Right lung (tissue), 2 donors: ENCODE measurements at regions not wholly inside any gene's neighbourhood (a gene's known extent, or its start where the extent isn't known, plus 50 kb on each side); places are given as distances from the start of the nearest gene placed in this dataset.
"Not testable (repeated sequence)": the region's sequence is repeated elsewhere in the genome, so short reads cannot be mapped to it uniquely, and the experiment has no call there.

Experiments used
- DNase-seq, 2 donors: peaks; one replicate each; pipeline ENCODE4 v3.0.0-alpha.2; 2013

DNA sequence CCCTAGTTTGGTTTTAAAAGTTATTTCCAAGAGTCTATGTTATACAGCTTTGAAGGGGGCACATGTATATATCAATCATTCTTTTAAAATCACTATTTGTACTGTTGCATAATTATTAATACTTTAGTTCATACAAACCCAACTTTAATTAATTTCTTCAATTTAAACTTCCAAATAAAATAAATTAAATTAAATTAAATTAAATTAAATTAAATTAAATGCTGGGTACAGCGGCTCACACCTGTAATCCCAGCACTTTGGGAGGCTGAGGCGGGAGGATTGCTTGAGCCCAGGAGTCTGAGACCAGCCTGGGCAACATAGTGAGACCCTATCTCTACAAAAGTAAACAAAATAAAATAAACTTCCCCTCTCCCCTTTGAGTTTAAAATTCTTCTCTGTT is 98.9 kb upstream of the MYO10 start:
- not testable (repeated sequence) for DNase-seq

- no peak for DNase-seq
These were observed 101.7 kb upstream of the MYO10 start for GRCh38 chr5:17037751-17038150.

GRCh38 chr5:17039170-17039569 is 103.1 kb upstream of the MYO10 start:
- no peak for DNase-seq

DNA sequence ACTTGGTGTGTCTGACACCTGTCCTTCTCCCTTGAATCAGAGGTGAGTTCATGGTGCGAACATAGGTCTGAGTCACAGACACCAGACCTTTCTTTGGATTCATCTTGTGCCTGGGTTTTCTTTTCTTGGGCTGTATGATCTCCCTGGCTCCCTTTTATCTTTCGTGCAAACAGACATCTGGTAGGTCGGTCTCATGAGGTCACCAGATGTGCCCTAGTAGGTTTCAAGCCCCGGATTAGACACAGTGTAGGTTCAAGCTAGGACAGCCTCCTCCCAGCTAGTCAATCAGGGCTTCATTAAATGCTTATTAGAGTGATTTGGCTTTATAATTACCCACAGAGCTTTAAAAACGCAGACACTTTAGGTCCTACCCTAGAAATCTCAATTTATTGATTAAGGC is 106.0 kb upstream of the MYO10 start:
- no peak for DNase-seq

DNA sequence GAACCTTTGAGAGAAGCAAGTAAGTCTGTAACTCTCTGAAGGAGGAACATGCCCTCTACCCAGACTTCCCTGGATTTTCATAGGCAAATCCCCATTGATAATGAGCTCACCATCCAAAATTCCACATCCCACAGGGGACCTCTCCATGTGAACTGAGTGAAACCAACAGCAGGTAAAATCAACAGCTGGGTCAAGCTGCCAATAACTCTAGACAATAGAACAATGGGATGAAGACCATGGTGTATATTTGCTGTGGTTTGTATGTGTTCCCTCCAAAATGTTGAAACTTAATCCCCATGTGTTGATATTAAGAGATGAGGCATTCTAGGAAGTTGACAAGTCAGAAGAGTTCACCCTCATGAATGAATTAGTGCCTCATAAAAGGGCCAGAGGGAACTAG is 110.2 kb upstream of the MYO10 start:
- DNase-seq: no peak

DNA sequence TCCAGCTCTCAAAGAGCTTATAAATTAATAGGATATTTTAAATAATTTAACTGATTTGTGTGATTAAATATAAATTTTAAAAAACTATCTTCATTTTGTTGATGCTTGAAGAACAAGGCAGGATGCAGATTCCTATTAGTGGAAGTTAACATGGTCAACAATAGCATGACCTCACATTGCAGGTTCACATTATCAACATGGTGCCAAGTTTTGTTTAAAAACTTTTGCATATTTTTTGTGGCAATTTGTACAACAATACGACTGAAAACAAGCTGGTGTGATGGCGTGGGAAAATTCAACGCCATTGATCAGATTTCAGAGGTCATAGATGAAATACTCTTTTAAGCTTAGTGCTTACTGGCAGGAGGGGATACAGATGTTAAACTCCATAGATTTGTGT is 114.1 kb upstream of the MYO10 start:
- DNase-seq: no peak

DNA sequence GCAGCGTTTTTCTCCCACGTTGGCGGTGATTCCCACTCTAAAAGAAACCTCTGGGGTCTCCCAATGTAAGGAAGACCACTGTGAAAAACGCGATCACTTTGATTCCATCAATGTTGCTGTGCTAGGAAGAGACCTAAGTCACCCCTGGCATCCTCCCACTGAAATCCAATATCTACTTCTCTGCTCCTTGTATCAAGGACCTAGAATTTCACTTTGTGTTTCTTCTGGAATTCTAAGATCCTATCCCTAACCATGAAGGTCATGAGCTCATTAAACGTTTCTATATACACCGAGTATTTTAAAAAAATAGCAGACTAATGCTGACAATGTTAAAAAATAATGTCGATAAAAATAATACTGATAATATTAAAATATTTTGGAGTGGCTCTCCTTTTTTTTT is 118.8 kb upstream of the MYO10 start:
- DNase-seq: no peak

GRCh38 chr5:17056141-17056631 is 120.1 kb upstream of the MYO10 start:
- no peak for DNase-seq

- no peak for DNase-seq
These were observed 122.3 kb upstream of the MYO10 start for GRCh38 chr5:17058438-17058837.

DNA sequence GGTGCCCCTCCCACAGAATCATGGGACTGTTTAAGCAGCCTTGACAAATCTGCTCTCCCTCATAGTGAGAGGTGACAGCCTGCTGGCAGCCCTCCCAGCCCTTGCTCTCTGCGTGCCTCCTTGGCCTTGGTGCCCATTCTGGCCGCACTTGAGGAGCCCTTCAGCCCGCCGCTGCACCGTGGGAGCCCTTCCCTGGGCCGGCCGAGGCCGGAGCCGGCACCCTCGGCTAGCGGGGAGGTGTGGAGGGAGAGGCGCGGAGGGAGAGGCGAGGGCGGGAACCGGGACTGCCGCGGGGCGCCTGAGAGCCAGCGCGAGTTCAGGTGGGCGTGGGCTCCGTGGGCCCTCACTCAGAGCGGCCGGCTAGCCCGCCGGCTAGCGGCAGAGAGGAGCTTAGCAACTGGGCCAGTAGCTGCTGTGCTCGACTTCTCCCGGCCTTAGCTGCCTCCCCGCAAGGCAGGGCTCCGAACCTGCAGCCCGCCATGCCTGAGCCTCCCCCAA is 125.9 kb upstream of the MYO10 start:
- no peak for DNase-seq

DNA sequence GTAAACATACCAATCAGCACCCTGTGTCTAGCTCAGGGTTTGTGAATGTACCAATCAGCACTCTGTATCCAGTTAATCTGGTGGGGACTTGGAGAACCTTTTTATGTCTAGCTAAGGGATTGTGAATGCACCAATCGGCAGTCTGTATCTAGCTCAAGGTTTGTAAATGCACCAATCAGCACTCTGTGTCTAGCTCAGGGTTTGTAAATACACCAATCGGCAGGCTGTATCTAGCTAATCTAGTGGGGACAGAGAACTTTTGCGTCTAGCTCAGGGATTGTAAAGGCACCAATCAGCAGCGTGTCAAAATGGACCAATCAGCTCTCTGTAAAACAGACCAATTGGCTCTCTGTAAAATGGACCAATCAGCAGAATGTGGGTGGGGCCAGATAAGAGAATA is 126.7 kb upstream of the MYO10 start:
- DNase-seq: not testable (repeated sequence)

GRCh38 chr5:17064241-17064640 is 128.2 kb upstream of the MYO10 start:
- no peak for DNase-seq

DNA sequence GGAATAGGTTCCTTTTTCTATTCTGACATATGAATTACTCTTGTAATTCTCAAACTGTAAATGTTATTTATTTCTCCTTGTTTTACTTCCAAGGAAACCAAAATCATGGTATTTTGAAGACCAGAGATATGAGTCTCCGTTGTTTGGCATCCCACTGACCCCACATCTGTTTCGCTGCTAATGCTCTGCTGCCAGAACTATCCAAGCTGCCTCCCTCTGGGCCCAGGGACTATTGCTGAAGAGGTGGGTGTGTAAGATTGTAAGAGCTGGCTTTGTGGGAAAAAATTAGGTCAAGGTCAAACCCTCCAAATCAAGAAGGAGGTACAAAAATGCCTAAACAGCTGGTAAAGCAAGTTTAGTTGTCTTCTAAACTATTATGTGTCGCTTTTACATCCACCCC is 129.4 kb upstream of the MYO10 start:
- no peak for DNase-seq

- not testable (repeated sequence) for DNase-seq
These were observed 129.9 kb upstream of the MYO10 start for GRCh38 chr5:17066026-17066425.

GRCh38 chr5:17067657-17068392 is 131.7 kb upstream of the MYO10 start:
- DNase-seq: no peak

DNA sequence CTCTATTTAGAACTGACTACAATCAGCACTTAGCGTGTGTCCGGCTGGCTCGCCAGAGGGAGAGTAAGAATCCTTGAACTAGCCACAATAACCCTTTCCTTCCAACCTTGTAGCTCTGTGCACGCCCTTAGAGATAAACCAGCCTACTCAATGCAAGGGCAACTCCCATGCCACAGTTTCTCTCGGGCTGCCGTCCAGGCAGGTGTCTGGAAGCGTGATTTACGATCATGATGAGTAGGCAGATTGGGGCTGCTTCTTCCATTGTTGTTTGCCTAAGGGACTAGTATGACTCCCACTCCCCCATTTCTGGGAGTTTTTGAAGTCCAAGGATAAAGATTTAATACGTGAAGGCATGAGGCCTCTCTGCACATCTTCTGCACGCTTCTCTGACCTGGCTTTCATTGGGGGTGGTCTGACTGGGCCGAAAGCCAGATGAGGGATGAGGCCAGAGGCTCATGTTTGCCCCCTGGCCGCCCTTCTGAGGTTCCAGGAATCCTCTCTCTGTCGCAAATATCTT is 134.0 kb upstream of the MYO10 start:
- DNase-seq: no peak

DNA sequence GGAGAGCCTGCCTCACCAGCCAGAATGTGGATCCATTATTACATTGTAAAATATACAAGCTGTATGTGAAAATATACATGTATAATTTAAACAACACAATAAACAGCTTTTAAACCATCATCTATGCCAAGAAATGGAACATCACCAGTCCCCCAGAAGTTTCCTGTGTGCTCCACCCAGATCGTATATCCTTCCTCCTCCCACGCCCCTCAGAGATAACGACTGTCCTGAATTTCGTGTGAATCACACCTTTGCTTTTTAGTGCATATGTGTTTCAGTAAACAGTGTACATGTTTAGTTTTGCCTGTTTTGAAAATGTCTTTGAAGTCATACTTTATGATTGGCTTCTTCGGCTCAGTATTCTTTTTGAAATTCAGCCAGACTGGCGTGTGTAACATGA is 134.6 kb upstream of the MYO10 start:
- DNase-seq: no peak

- DNase-seq: no peak
These were observed 139.1 kb upstream of the MYO10 start for GRCh38 chr5:17075236-17075635.

DNA sequence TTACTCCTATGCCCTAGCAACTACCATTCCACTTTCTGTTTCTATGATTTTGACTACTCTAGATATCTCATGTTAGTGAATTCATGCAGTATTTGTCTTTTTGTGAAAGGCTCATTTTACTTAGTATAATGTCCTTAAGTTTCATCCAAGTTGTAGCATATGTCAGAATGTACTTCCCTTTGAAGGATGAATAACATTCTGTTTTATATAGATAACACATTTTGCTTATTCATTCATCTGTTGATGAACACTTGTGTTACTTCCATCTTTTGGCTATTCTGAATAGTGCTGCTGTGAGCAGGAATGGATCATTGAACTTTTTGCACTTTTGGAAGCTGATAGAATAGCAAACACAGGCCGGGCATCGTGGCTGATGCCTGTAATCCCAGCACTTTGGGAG is 140.2 kb upstream of the MYO10 start:
- DNase-seq: no peak

DNA sequence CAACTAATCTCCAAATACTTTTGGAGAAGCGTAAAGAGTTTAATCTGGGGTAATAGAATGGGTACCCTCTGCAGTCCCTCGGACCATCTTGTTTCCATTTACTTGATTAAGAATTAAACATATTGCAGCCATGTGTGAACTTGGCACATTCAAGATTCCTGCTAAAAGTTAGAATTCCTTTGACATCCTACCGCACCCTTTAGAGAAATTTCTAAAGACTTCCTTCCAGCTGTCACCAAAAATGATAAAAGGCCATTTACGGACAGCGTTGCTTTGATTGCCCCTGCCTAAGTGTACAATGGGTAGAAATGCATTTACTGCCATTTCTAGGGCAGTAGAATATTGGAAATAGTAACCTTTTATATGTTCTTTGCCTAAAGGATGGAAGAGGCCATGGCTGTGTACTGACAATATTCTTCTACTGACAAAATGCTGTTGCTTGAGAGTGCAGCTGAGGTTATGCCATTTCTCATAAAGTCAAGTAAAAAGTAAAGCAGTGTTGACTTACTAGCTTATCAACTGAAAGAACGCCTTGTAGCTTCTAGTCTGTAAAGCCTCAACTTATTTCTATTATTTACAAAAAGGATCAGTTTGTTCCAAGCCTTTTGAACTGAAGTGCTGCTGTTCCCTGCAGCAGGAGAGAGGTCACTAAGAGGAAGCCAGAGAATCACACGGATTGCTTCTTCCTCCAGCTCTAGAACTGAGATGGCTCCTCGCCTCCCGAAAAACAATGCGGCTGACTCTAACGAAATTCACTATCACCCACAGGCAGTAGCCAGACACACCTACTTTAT is 139.8 kb upstream of the BASP1 start:
- DNase-seq: no peak

DNA sequence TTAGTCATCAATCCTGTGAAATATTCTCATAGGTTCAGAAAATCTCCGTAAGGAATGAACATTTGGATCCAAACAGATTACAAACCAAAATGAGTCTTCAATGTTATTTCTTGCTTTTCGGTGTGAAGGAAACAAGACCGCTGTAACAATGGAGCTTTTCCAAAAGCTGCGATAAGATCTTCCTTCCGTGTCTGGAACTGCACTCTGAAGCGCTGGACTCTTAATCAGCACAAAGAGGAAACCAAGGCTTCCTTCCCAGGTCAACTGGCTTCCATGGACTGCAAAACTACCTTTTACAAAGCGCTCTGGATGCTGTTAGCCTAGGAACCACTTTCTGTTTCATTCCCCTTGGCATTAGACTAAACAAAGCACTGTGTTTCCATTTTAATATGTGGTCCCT is 137.9 kb upstream of the BASP1 start:
- DNase-seq: no peak

DNA sequence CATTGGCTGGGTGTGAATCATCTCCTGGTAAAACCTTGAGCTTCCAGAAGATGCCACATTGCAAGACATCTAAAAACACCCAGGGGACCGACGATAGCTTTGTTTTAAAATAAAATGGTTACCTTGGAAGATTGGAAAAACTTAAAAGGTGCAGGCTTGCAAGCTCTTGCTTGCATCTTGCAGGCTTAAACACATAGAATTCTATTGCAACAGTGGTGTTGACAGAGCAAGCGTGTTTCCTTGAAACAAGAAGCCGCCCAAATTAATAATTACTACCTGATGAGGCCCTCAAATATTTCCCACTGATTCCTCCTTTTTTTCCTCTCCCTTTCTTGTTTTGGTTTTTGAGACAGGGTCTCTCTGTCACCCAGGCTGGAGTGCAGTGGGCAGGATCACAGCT is 137.1 kb upstream of the BASP1 start:
- no peak for DNase-seq

DNA sequence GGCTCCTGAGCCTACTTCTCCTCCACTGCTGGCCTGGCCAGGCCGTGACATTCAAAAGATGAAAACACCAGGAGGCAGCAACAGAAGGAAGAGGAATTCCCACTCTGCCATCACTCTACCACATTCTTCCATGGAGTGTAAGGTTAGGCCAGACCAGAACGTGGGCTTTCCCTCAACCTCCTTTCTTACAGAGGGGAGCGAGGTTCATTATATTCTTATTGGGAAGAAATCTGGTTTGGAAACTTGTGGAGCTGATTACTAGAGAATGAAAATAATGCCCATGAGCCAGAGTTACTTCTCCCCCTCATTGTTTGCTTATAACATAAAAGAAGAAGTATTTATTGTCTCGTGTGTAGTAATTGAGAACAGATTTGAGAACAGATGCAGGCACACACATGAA is 136.3 kb upstream of the BASP1 start:
- DNase-seq: no peak
